ENCODE measurements at regions not wholly inside any gene's neighbourhood (a gene's known extent, or its start where the extent isn't known, plus 50 kb on each side); places are given as distances from the start of the nearest gene placed in this dataset.

DNA sequence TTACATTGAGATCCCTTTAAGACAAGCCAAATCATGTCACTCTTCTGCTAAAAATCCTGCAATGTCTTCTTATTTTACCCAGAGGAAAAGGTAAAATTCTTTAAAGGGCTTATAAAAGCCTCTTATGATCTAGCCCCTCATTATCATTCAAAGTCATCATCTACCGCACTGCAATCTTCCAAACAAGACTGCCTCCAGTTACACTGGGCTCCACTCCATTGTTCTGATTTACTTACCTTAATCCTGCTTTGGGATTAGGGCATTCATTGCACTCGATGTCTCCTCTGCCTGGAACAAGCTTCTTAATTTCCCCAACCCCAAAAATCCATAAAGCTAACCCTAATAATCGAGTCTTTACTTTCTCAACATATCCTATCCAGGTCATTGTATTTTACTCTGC, 269.1 kb downstream of the PCDH18 start:
- TF ChIP-seq, protein P1, sequence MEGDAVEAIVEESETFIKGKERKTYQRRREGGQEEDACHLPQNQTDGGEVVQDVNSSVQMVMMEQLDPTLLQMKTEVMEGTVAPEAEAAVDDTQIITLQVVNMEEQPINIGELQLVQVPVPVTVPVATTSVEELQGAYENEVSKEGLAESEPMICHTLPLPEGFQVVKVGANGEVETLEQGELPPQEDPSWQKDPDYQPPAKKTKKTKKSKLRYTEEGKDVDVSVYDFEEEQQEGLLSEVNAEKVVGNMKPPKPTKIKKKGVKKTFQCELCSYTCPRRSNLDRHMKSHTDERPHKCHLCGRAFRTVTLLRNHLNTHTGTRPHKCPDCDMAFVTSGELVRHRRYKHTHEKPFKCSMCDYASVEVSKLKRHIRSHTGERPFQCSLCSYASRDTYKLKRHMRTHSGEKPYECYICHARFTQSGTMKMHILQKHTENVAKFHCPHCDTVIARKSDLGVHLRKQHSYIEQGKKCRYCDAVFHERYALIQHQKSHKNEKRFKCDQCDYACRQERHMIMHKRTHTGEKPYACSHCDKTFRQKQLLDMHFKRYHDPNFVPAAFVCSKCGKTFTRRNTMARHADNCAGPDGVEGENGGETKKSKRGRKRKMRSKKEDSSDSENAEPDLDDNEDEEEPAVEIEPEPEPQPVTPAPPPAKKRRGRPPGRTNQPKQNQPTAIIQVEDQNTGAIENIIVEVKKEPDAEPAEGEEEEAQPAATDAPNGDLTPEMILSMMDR (IDR thresholded peaks at IDR 0.05; ENCODE audit: low read length): no peak
- no peak for TF ChIP-seq EZH2 (IDR thresholded peaks at IDR 0.05; ENCODE audit: borderline replicate concordance, low read length)

Measured in OCI-LY1 (cell line).